Fibroblast of lung (primary cell): ENCODE measurements at regions not wholly inside any gene's neighbourhood (a gene's known extent, or its start where the extent isn't known, plus 50 kb on each side); places are given as distances from the start of the nearest gene placed in this dataset.
"Not testable (repeated sequence)": the region's sequence is repeated elsewhere in the genome, so short reads cannot be mapped to it uniquely, and the experiment has no call there.

Source experiments
- DNase-seq, 2 donors: peaks; one replicate each; pipeline versions ENCODE4 v3.0.0 to v3.0.0-alpha.2; 2010; ENCODE audit warnings: low read depth in 2 of 2
- H2AFZ ChIP-seq: 2 replicates; pipeline ENCODE4 v1.5.1; 2012; ENCODE audit warnings: low read length, control low read depth, inconsistent platforms
- H3K27ac ChIP-seq: 2 replicates; pipeline ENCODE4 v1.5.1; 2011; ENCODE audit warnings: low read length, control low read depth; ENCODE audit not compliant: insufficient read depth
- H3K27me3 ChIP-seq: 2 replicates; pipeline ENCODE4 v1.5.1; 2011; ENCODE audit warnings: mild to moderate bottlenecking, low read length; ENCODE audit not compliant: control insufficient read depth, insufficient read depth
- H3K36me3 ChIP-seq: 2 replicates; pipeline ENCODE4 v1.5.1; 2011; ENCODE audit warnings: low read length; ENCODE audit not compliant: control insufficient read depth, insufficient read depth
- H3K4me1 ChIP-seq: 2 replicates; pipeline ENCODE4 v1.5.1; 2011; ENCODE audit warnings: low read length; ENCODE audit not compliant: control insufficient read depth, insufficient read depth; ENCODE audit errors: extremely low read depth
- H3K4me2 ChIP-seq: 2 replicates; pipeline ENCODE4 v1.5.1; 2011; ENCODE audit warnings: low read length, control low read depth; ENCODE audit not compliant: insufficient read depth; ENCODE audit errors: extremely low read depth
- H3K4me3 ChIP-seq, 4 experiments: fragments of 200-600 bp in 1 of 4; sonication (generic) in 1 of 4; replicated peaks in 1 of 4; 2 replicates each; pipeline ENCODE4 v1.5.1; 2011 to 2016; ENCODE audit warnings: low read length in 4 of 4, low read depth in 3 of 4, mild to moderate bottlenecking in 3 of 4, control low read depth in 2 of 4, inconsistent platforms in 1 of 4, mixed read lengths in 1 of 4; ENCODE audit not compliant: insufficient read depth in 1 of 4; ENCODE audit errors: control extremely low read depth in 1 of 4
- H3K79me2 ChIP-seq: 2 replicates; pipeline ENCODE4 v1.5.1; 2012; ENCODE audit warnings: mild to moderate bottlenecking, low read length, inconsistent platforms; ENCODE audit not compliant: control insufficient read depth, insufficient read depth
- H3K9ac ChIP-seq: 2 replicates; pipeline ENCODE4 v1.5.1; 2011; ENCODE audit warnings: mild to moderate bottlenecking, low read length, control low read depth; ENCODE audit not compliant: insufficient read depth
- H3K9me3 ChIP-seq: 2 replicates; pipeline ENCODE4 v1.5.1; 2012; ENCODE audit warnings: low read depth, low read length; ENCODE audit not compliant: control insufficient read depth, insufficient read depth
- H4K20me1 ChIP-seq: 2 replicates; pipeline ENCODE4 v1.5.1; 2011; ENCODE audit warnings: low read length; ENCODE audit not compliant: control insufficient read depth, insufficient read depth; ENCODE audit errors: extremely low read depth
- EZH2 ChIP-seq: IDR thresholded peaks from 2 replicates; pipeline ENCODE4 v1.5.1; 2012; ENCODE audit warnings: low read length, control low read depth, mild to moderate bottlenecking; ENCODE audit errors: missing control alignments
- TF ChIP-seq, protein P1 (sequence below), 2 donors: IDR thresholded peaks in 1 of 2; conservative IDR thresholded peaks in 1 of 2; 1 replicate in 1 of 2; 2 replicates in 1 of 2; pipeline ENCODE4 v1.5.1; 2011 to 2012; ENCODE audit warnings: low read length in 2 of 2, control low read depth in 1 of 2, inconsistent platforms in 1 of 2, low read depth in 1 of 2, mild to moderate bottlenecking in 1 of 2

GRCh38 chr16:29237971-29238370 is 168.5 kb downstream of the NPIPB11 start:
- Histone ChIP-seq H3K4me1 (no peaks in the 10 kb centered on the region), H3K27ac (no peak overlapping the region), H2AFZ (no peak overlapping the region), H3K4me2 (no peak overlapping the region), H3K79me2 (no peaks in the 10 kb centered on the region), H3K9ac (no peak overlapping the region), H3K36me3 (no peaks in the 10 kb centered on the region), H3K9me3 (no peaks in the 10 kb centered on the region), H3K27me3 (no peaks in the 10 kb centered on the region), H3K4me3 (no peak overlapping the region), H4K20me1 (no peaks in the 10 kb centered on the region)
- DNase-seq, result no peak
- TF ChIP-seq, protein P1, sequence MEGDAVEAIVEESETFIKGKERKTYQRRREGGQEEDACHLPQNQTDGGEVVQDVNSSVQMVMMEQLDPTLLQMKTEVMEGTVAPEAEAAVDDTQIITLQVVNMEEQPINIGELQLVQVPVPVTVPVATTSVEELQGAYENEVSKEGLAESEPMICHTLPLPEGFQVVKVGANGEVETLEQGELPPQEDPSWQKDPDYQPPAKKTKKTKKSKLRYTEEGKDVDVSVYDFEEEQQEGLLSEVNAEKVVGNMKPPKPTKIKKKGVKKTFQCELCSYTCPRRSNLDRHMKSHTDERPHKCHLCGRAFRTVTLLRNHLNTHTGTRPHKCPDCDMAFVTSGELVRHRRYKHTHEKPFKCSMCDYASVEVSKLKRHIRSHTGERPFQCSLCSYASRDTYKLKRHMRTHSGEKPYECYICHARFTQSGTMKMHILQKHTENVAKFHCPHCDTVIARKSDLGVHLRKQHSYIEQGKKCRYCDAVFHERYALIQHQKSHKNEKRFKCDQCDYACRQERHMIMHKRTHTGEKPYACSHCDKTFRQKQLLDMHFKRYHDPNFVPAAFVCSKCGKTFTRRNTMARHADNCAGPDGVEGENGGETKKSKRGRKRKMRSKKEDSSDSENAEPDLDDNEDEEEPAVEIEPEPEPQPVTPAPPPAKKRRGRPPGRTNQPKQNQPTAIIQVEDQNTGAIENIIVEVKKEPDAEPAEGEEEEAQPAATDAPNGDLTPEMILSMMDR (conservative IDR thresholded peaks at IDR 0.05 in 1 of 2, IDR thresholded peaks at IDR 0.05 in 1 of 2; ENCODE audit: low read depth in 1 of 2, low read length in 2 of 2), result no peak
- no peak for TF ChIP-seq EZH2

DNA sequence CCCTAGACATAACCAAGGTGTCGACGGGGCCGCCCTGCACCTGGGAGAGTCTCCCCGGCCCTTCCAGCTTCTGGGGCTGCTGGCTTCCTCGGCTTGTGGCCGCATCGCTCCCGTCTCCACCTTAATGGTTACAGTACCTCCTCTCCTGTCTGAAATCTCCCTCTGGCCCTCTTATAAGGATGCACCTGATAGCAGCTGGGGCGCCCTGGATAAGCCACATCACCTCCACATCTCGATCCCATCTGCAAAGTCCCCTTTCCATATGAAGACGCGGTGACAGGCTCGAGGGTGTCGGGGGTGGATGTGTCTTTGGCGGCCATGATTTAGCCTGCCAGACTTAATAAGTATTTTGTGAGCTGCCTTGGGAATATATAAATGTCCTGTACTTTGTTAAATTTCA is 169.0 kb downstream of the NPIPB11 start:
- H3K36me3 ChIP-seq, H3K4me3 ChIP-seq, DNase-seq, H3K27ac ChIP-seq, H3K4me2 ChIP-seq, H4K20me1 ChIP-seq, H3K9ac ChIP-seq, H3K79me2 ChIP-seq, H3K4me1 ChIP-seq, H2AFZ ChIP-seq, H3K27me3 ChIP-seq, H3K9me3 ChIP-seq: not testable (repeated sequence)

GRCh38 chr16:29237023-29237422 is 169.5 kb downstream of the NPIPB11 start:
- H3K4me2 ChIP-seq, H3K36me3 ChIP-seq, H3K4me3 ChIP-seq, H3K9me3 ChIP-seq, H3K27ac ChIP-seq, H3K4me1 ChIP-seq, H4K20me1 ChIP-seq, H3K79me2 ChIP-seq, H3K27me3 ChIP-seq, H2AFZ ChIP-seq, H3K9ac ChIP-seq, DNase-seq: not testable (repeated sequence)

GRCh38 chr16:29235836-29236370 is 170.6 kb downstream of the NPIPB11 start:
- not testable (repeated sequence) for H3K4me2 ChIP-seq, H3K9me3 ChIP-seq, H3K27me3 ChIP-seq, H4K20me1 ChIP-seq, H3K4me1 ChIP-seq, DNase-seq, H3K79me2 ChIP-seq, H3K27ac ChIP-seq, H3K36me3 ChIP-seq, H2AFZ ChIP-seq, H3K4me3 ChIP-seq, H3K9ac ChIP-seq

- H4K20me1 ChIP-seq, H3K79me2 ChIP-seq, DNase-seq, H3K4me1 ChIP-seq, H3K9me3 ChIP-seq, H3K4me3 ChIP-seq, H3K4me2 ChIP-seq, H3K27ac ChIP-seq, H3K9ac ChIP-seq, H3K27me3 ChIP-seq, H2AFZ ChIP-seq, H3K36me3 ChIP-seq: not testable (repeated sequence)
Observed at GRCh38 chr16:29234536-29235275, 171.8 kb downstream of the NPIPB11 start.

GRCh38 chr16:29233705-29234404 is 172.7 kb downstream of the NPIPB11 start:
- not testable (repeated sequence) for H3K4me3 ChIP-seq, H3K4me1 ChIP-seq, H2AFZ ChIP-seq, H3K4me2 ChIP-seq, H3K79me2 ChIP-seq, H3K9ac ChIP-seq, H3K27me3 ChIP-seq, H3K9me3 ChIP-seq, H3K27ac ChIP-seq, DNase-seq, H4K20me1 ChIP-seq, H3K36me3 ChIP-seq
